ENCODE measurements at regions not wholly inside any gene's neighbourhood (a gene's known extent, or its start where the extent isn't known, plus 50 kb on each side); places are given as distances from the start of the nearest gene placed in this dataset.

- TF ChIP-seq CTCF (IDR thresholded peaks at IDR 0.05) = no peak
Observed at GRCh38 chr10:84837041-84837812, 508.8 kb downstream of the CCSER2 start.

- TF ChIP-seq CTCF (IDR thresholded peaks at IDR 0.05) = no peak
Observed at GRCh38 chr10:84837877-84838276, 509.5 kb downstream of the CCSER2 start.

DNA sequence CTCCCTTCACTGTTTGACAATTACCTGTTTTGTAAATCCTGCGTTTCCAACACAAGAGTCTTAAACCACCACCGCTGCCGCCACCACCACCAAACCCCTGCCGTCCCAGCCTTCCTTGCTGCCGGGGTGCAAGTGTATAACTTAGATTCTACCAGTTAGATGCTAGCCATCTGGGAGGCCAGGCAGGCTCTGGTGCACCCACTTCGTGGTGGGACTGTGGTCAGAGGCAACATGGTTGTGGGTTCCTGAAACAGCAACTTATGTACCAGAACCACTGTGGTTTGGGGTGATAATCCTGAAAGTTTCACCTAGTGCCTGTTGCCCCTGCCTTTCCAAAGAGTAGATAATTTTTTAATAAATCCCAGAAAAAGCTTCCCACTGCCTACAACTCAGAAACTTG is 510.5 kb downstream of the CCSER2 start:
- TF ChIP-seq CTCF (IDR thresholded peaks at IDR 0.05) = no peak

DNA sequence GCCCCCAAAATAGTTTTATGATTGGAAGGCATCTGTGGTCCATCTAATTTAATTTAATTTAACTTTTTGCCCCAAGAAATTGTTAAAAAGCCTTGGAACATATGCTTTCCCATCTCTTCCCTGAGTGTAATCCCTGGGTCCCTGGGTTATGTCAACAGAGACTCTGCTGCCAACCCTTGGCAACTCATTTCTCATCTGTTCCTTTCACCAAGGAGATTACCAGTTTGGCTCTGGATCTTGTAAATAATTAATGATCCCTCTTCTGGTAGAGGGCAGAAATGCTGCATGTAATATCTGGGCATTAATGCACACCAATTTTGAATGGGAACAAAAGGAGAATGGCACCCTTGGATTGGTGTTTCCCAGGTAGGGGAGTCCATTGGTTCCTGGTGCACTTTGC is 514.2 kb downstream of the CCSER2 start:
- TF ChIP-seq CTCF (IDR thresholded peaks at IDR 0.05) = no peak

GRCh38 chr10:84844461-84844860 is 516.1 kb downstream of the CCSER2 start:
- no peak for TF ChIP-seq CTCF (IDR thresholded peaks at IDR 0.05)

DNA sequence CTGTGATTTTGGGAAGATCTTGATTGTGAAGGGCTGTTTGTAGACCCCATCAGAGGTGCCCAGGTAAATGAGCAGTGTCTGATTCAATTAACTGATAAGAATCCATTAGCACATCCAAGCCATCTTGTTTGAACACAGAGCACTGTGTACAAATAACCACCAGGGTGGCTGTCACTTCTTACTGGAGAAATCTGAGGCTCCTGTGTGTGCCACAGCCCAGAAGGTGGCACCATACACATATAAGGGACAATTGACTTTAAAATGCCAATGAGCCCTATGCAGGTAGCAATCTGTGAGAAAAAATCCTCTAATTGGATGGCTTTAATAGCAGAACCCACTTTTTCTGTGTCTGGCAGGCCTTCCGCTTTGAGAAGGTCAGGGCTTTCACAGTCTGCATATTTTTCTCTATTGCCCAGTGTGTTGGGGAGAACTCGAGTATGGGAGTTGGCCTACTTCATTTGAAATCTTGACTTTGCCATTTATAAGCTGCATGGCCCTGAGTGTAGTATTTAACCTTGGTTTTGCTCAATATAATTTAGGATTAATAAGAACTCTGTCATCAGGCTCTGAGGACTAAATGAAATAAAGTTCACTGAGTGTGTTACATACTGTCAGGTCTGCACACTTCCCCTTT is 517.4 kb downstream of the CCSER2 start:
- peak; percentile 39; the same call in 1 of the 2 replicates for TF ChIP-seq CTCF (IDR thresholded peaks at IDR 0.05)

- no peak for TF ChIP-seq CTCF (IDR thresholded peaks at IDR 0.05)
Observed at GRCh38 chr10:84846658-84847316, 518.4 kb downstream of the CCSER2 start.

Data from LNCAP (cell line).